HG03439 (cell line): ENCODE measurements at regions not wholly inside any gene's neighbourhood (a gene's known extent, or its start where the extent isn't known, plus 50 kb on each side); places are given as distances from the start of the nearest gene placed in this dataset.

Source experiments
- ATAC-seq: cut with Tn5 transposase; IDR thresholded peaks from one replicate; pipeline ENCODE4 v1.9.1; 2021; ENCODE audit warnings: mild to moderate bottlenecking, moderate library complexity; ENCODE audit not compliant: unreplicated experiment

GRCh38 chr16:64425381-64425780 lies 696.5 kb downstream of the CDH11 start:
- no peak for ATAC-seq

- ATAC-seq, result no peak
These were observed 699.6 kb downstream of the CDH11 start for GRCh38 chr16:64422259-64422658.

GRCh38 chr16:64421515-64421914 lies 700.3 kb downstream of the CDH11 start:
- ATAC-seq, result no peak

- no peak for ATAC-seq
These were observed 702.0 kb downstream of the CDH11 start for GRCh38 chr16:64419832-64420231.

- no peak for ATAC-seq
These were observed 704.1 kb downstream of the CDH11 start for GRCh38 chr16:64417711-64418227.

- ATAC-seq, result no peak
These were observed 705.5 kb downstream of the CDH11 start for GRCh38 chr16:64416216-64417005.

- no peak for ATAC-seq
These were observed 709.1 kb downstream of the CDH11 start for GRCh38 chr16:64412578-64413280.

- ATAC-seq, result no peak
These were observed 711.6 kb downstream of the CDH11 start for GRCh38 chr16:64410306-64410705.

GRCh38 chr16:64409783-64410210 lies 712.1 kb downstream of the CDH11 start:
- ATAC-seq, result no peak

GRCh38 chr16:64408699-64409098 lies 713.2 kb downstream of the CDH11 start:
- no peak for ATAC-seq

GRCh38 chr16:64406770-64407181 lies 715.1 kb downstream of the CDH11 start:
- ATAC-seq, result no peak

- no peak for ATAC-seq
These were observed 718.5 kb downstream of the CDH11 start for GRCh38 chr16:64403352-64403751.

- ATAC-seq, result no peak
These were observed 723.1 kb downstream of the CDH11 start for GRCh38 chr16:64398793-64399192.

GRCh38 chr16:64397945-64398508 lies 723.8 kb downstream of the CDH11 start:
- no peak for ATAC-seq

- no peak for ATAC-seq
These were observed 724.8 kb downstream of the CDH11 start for GRCh38 chr16:64397042-64397441.

- ATAC-seq, result no peak
These were observed 727.8 kb downstream of the CDH11 start for GRCh38 chr16:64394061-64394460.

- ATAC-seq, result no peak
These were observed 729.4 kb downstream of the CDH11 start for GRCh38 chr16:64392456-64392855.

- no peak for ATAC-seq
These were observed 730.7 kb downstream of the CDH11 start for GRCh38 chr16:64391063-64391600.

GRCh38 chr16:64390102-64390501 lies 731.8 kb downstream of the CDH11 start:
- ATAC-seq, result no peak

- ATAC-seq, result no peak
These were observed 737.2 kb downstream of the CDH11 start for GRCh38 chr16:64384636-64385035.

GRCh38 chr16:64381979-64382378 lies 739.9 kb downstream of the CDH11 start:
- ATAC-seq, result no peak
